WTC11 (cell line): ENCODE measurements at regions not wholly inside any gene's neighbourhood (a gene's known extent, or its start where the extent isn't known, plus 50 kb on each side); places are given as distances from the start of the nearest gene placed in this dataset.

Experiments used
- ATAC-seq: fragments of 200-7000 bp; cut with Tn5 transposase; 2 replicates; pipeline ENCODE4 v1.10.0; 2021; ENCODE audit warnings: mild to moderate bottlenecking, moderate library complexity
- CTCF ChIA-PET: fragments of 300-600 bp; sonication (Branson Sonifier 250); formaldehyde crosslinking; loops from one replicate; lab custom pipeline; 2021; ENCODE audit warnings: antibody characterized with exemption; lab: Charles Lee
- POLR2A ChIA-PET: fragments of 350-600 bp; sonication (Branson Sonifier 250); formaldehyde crosslinking; loops from one replicate; lab custom pipeline; 2021; ENCODE audit warnings: antibody characterized with exemption; lab: Charles Lee
- DNase-seq: peaks from one replicate; pipeline ENCODE4 v3.0.0; 2021; ENCODE audit warnings: low spot score
- H3K27ac Mint-ChIP-seq: 2 replicates; pipeline ENCODE4 v1.8.0; 2021; ENCODE audit warnings: mixed read lengths
- H3K27me3 Mint-ChIP-seq: 2 replicates; pipeline ENCODE4 v1.8.0; 2021; ENCODE audit warnings: low read depth, mild to moderate bottlenecking, moderate library complexity, mixed read lengths
- H3K36me3 Mint-ChIP-seq: 2 replicates; pipeline ENCODE4 v1.8.0; 2021; ENCODE audit warnings: mixed read lengths
- H3K4me1 Mint-ChIP-seq: 2 replicates; pipeline ENCODE4 v1.8.0; 2022; ENCODE audit warnings: mixed read lengths
- H3K4me3 Mint-ChIP-seq: 2 replicates; pipeline ENCODE4 v1.8.0; 2021; ENCODE audit warnings: mild to moderate bottlenecking, moderate library complexity, mixed read lengths
- H3K9me3 Mint-ChIP-seq: 2 replicates; pipeline ENCODE4 v1.8.0; 2021; ENCODE audit warnings: mixed read lengths
- ATF1 ChIP-seq: sonication (generic); formaldehyde crosslinking; IDR thresholded peaks from 2 replicates; pipeline ENCODE4 v1.8.1; 2023; ENCODE audit warnings: mild to moderate bottlenecking, moderate library complexity, missing genetic modification reagents
- CREB1 ChIP-seq: sonication (generic); formaldehyde crosslinking; IDR thresholded peaks from 2 replicates; pipeline ENCODE4 v1.8.0; 2023; ENCODE audit warnings: mild to moderate bottlenecking, missing genetic modification reagents
- CREM ChIP-seq: sonication (generic); formaldehyde crosslinking; IDR thresholded peaks from 2 replicates; pipeline ENCODE4 v1.8.1; 2022; ENCODE audit warnings: mild to moderate bottlenecking, missing genetic modification reagents, moderate library complexity
- FOXK1 ChIP-seq: sonication (generic); formaldehyde crosslinking; IDR thresholded peaks from 2 replicates; pipeline ENCODE4 v1.8.0; 2022; ENCODE audit warnings: mild to moderate bottlenecking, moderate library complexity, missing genetic modification reagents
- FOXP1 ChIP-seq: sonication (generic); formaldehyde crosslinking; IDR thresholded peaks from 2 replicates; pipeline ENCODE4 v1.8.0; 2022; ENCODE audit warnings: missing genetic modification reagents, mild to moderate bottlenecking, moderate library complexity, borderline replicate concordance
- GTF2I ChIP-seq: fragments of 250-450 bp; sonication (Bioruptor Pico); conservative IDR thresholded peaks from 2 replicates; pipeline ENCODE4 v1.4.0; 2021; ENCODE audit warnings: mild to moderate bottlenecking
- HMGXB4 ChIP-seq: sonication (generic); formaldehyde crosslinking; IDR thresholded peaks from 2 replicates; pipeline ENCODE4 v1.8.1; 2023; ENCODE audit warnings: mild to moderate bottlenecking, moderate library complexity, missing genetic modification reagents
- IRF1 ChIP-seq: sonication (generic); formaldehyde crosslinking; IDR thresholded peaks from 2 replicates; pipeline ENCODE4 v1.8.0; 2023; ENCODE audit warnings: missing genetic modification reagents
- MLX ChIP-seq: sonication (generic); formaldehyde crosslinking; IDR thresholded peaks from 2 replicates; pipeline ENCODE4 v1.8.1; 2023; ENCODE audit warnings: mild to moderate bottlenecking, missing genetic modification reagents, moderate library complexity
- MXD4 ChIP-seq: fragments of 250-450 bp; sonication (Bioruptor Pico); IDR thresholded peaks from 2 replicates; pipeline ENCODE4 v1.8.0; 2021; ENCODE audit warnings: mild to moderate bottlenecking, moderate library complexity, borderline replicate concordance
- NFYB ChIP-seq: sonication (generic); formaldehyde crosslinking; conservative IDR thresholded peaks from 2 replicates; pipeline ENCODE4 v1.8.0; 2022; ENCODE audit warnings: low read depth, missing genetic modification reagents
- NR1H2 ChIP-seq: sonication (generic); formaldehyde crosslinking; IDR thresholded peaks from 2 replicates; pipeline ENCODE4 v1.9.0; 2021; ENCODE audit warnings: mild to moderate bottlenecking, moderate library complexity, missing genetic modification reagents
- NR2C2 ChIP-seq: sonication (generic); formaldehyde crosslinking; IDR thresholded peaks from 2 replicates; pipeline ENCODE4 v1.8.0; 2022; ENCODE audit warnings: mild to moderate bottlenecking, missing genetic modification reagents
- ZNF219 ChIP-seq: sonication (generic); formaldehyde crosslinking; IDR thresholded peaks from 2 replicates; pipeline ENCODE4 v1.8.0; 2023; ENCODE audit warnings: missing genetic modification reagents, mild to moderate bottlenecking, borderline replicate concordance
- ZNF281 ChIP-seq: sonication (generic); formaldehyde crosslinking; IDR thresholded peaks from 2 replicates; pipeline ENCODE4 v1.8.0; 2023; ENCODE audit warnings: mild to moderate bottlenecking, missing genetic modification reagents
- ZNF416 ChIP-seq: fragments of 250-450 bp; sonication (Bioruptor Pico); IDR thresholded peaks from 2 replicates; pipeline ENCODE4 v1.9.0; 2021; ENCODE audit warnings: mild to moderate bottlenecking, inconsistent platforms
- ZNF671 ChIP-seq: fragments of 250-450 bp; sonication (Bioruptor Pico); IDR thresholded peaks from 2 replicates; pipeline ENCODE4 v1.8.0; 2021; ENCODE audit warnings: mild to moderate bottlenecking
- TF ChIP-seq, protein P1 (sequence below): fragments of 250-450 bp; sonication (Bioruptor Pico); IDR thresholded peaks from 2 replicates; pipeline ENCODE4 v2.1.2; 2022; ENCODE audit warnings: mild to moderate bottlenecking, moderate library complexity
- TF ChIP-seq, protein P2 (sequence below): fragments of 250-450 bp; sonication (Bioruptor Pico); IDR thresholded peaks from 2 replicates; pipeline ENCODE4 v1.9.0; 2021; ENCODE audit warnings: mild to moderate bottlenecking
- TF ChIP-seq, protein P3 (sequence below): sonication (generic); formaldehyde crosslinking; IDR thresholded peaks from 2 replicates; pipeline ENCODE4 v1.8.0; 2022; ENCODE audit warnings: mild to moderate bottlenecking, missing genetic modification reagents
- TF ChIP-seq, protein P4 (sequence below): sonication (generic); formaldehyde crosslinking; conservative IDR thresholded peaks from 2 replicates; pipeline ENCODE4 v1.8.1; 2023; ENCODE audit warnings: mild to moderate bottlenecking, low read depth, missing genetic modification reagents, moderate library complexity
- TF ChIP-seq, protein P5 (sequence below): sonication (generic); formaldehyde crosslinking; IDR thresholded peaks from 2 replicates; pipeline ENCODE4 v1.8.0; 2022; ENCODE audit warnings: mild to moderate bottlenecking, missing genetic modification reagents

DNA sequence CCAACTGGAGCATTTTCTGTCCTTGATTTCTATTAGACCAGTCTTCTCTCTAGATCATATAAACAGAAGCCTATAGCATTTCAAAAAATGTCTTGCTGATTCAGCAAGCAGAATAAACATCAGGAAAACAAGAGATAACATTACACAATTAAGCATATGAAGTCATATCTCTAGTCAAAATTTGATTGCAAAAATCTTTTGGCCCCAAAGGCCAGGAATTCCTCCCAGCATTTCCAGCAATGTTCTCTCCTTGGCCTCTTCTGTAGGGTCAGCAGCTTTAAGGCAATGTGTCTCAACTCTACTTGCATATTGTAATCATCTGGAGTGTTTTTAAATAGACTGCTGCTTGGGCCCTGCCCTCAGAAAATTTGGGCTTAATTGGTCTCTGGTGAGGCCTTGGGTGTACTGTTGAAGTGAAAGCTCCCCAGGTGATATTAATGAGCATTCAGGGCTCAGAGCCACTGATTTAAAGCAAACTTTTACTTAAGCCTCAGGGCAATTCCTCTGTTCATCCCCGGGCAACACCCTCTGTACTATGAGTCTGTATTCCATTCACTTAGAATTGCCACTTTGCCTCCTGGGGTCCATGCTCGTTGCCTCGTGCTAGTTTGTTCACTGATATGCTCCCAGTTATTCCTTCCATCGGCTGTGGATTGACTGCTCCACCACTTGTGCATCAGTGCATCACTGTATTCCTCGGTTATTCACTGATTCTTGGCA lies 1072.6 kb downstream of the ROBO2 start (continued):
- TF ChIP-seq, protein P1, sequence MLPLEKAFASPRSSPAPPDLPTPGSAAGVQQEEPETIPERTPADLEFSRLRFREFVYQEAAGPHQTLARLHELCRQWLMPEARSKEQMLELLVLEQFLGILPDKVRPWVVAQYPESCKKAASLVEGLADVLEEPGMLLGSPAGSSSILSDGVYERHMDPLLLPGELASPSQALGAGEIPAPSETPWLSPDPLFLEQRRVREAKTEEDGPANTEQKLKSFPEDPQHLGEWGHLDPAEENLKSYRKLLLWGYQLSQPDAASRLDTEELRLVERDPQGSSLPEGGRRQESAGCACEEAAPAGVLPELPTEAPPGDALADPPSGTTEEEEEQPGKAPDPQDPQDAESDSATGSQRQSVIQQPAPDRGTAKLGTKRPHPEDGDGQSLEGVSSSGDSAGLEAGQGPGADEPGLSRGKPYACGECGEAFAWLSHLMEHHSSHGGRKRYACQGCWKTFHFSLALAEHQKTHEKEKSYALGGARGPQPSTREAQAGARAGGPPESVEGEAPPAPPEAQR (CRISPR knock-in tag) = no peak
- TF ChIP-seq ATF1 (CRISPR knock-in tag) (no peak), ZNF671 (CRISPR knock-in tag) (no peak), IRF1 (CRISPR knock-in tag) (no peak), HMGXB4 (CRISPR knock-in tag) (no peak), MLX (CRISPR knock-in tag) (no peak), MXD4 (CRISPR knock-in tag) (no peak), CREM (no peak)

- DNase-seq (no peak), ATAC-seq (no peak)
- Mint-ChIP-seq H3K4me1 (peaks cover 33% of the 10 kb centered on the region), H3K9me3 (no peaks in the 10 kb centered on the region), H3K27me3 (no peaks in the 10 kb centered on the region), H3K4me3 (no peak overlapping the region), H3K36me3 (no peaks in the 10 kb centered on the region), H3K27ac (no peak overlapping the region)
- ChIA-PET POLR2A (no interaction called here), CTCF (interaction anchor here (0.7 kb wide), 1 partner anchor 8 kb away, joined by 3 read pairs; no protein-coding TSS in a partner anchor)
- TF ChIP-seq FOXK1 (CRISPR knock-in tag) = no peak
- TF ChIP-seq, protein P2, sequence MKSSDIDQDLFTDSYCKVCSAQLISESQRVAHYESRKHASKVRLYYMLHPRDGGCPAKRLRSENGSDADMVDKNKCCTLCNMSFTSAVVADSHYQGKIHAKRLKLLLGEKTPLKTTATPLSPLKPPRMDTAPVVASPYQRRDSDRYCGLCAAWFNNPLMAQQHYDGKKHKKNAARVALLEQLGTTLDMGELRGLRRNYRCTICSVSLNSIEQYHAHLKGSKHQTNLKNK (CRISPR knock-in tag) = no peak
- TF ChIP-seq CREB1 (CRISPR knock-in tag) = no peak
- TF ChIP-seq NFYB (CRISPR knock-in tag) = no peak
- TF ChIP-seq FOXP1 (CRISPR knock-in tag) = no peak
- TF ChIP-seq ZNF281 (CRISPR knock-in tag) = no peak
- no peak for TF ChIP-seq ZNF416 (CRISPR knock-in tag)
- no peak for TF ChIP-seq NR2C2
- no peak for TF ChIP-seq ZNF219 (CRISPR knock-in tag)
- TF ChIP-seq, protein P3, sequence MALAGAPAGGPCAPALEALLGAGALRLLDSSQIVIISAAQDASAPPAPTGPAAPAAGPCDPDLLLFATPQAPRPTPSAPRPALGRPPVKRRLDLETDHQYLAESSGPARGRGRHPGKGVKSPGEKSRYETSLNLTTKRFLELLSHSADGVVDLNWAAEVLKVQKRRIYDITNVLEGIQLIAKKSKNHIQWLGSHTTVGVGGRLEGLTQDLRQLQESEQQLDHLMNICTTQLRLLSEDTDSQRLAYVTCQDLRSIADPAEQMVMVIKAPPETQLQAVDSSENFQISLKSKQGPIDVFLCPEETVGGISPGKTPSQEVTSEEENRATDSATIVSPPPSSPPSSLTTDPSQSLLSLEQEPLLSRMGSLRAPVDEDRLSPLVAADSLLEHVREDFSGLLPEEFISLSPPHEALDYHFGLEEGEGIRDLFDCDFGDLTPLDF (CRISPR knock-in tag) = no peak
- no peak for TF ChIP-seq GTF2I
- TF ChIP-seq, protein P4, sequence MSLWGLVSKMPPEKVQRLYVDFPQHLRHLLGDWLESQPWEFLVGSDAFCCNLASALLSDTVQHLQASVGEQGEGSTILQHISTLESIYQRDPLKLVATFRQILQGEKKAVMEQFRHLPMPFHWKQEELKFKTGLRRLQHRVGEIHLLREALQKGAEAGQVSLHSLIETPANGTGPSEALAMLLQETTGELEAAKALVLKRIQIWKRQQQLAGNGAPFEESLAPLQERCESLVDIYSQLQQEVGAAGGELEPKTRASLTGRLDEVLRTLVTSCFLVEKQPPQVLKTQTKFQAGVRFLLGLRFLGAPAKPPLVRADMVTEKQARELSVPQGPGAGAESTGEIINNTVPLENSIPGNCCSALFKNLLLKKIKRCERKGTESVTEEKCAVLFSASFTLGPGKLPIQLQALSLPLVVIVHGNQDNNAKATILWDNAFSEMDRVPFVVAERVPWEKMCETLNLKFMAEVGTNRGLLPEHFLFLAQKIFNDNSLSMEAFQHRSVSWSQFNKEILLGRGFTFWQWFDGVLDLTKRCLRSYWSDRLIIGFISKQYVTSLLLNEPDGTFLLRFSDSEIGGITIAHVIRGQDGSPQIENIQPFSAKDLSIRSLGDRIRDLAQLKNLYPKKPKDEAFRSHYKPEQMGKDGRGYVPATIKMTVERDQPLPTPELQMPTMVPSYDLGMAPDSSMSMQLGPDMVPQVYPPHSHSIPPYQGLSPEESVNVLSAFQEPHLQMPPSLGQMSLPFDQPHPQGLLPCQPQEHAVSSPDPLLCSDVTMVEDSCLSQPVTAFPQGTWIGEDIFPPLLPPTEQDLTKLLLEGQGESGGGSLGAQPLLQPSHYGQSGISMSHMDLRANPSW (CRISPR knock-in tag) = no peak
- TF ChIP-seq NR1H2 (CRISPR knock-in tag) = no peak
- TF ChIP-seq, protein P5, sequence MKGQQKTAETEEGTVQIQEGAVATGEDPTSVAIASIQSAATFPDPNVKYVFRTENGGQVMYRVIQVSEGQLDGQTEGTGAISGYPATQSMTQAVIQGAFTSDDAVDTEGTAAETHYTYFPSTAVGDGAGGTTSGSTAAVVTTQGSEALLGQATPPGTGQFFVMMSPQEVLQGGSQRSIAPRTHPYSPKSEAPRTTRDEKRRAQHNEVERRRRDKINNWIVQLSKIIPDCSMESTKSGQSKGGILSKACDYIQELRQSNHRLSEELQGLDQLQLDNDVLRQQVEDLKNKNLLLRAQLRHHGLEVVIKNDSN (CRISPR knock-in tag) = no peak
Observed at GRCh38 chr3:78115983-78116382, 1076.1 kb downstream of the ROBO2 start.
